ENCODE measurements at regions not wholly inside any gene's neighbourhood (a gene's known extent, or its start where the extent isn't known, plus 50 kb on each side); places are given as distances from the start of the nearest gene placed in this dataset.

DNA sequence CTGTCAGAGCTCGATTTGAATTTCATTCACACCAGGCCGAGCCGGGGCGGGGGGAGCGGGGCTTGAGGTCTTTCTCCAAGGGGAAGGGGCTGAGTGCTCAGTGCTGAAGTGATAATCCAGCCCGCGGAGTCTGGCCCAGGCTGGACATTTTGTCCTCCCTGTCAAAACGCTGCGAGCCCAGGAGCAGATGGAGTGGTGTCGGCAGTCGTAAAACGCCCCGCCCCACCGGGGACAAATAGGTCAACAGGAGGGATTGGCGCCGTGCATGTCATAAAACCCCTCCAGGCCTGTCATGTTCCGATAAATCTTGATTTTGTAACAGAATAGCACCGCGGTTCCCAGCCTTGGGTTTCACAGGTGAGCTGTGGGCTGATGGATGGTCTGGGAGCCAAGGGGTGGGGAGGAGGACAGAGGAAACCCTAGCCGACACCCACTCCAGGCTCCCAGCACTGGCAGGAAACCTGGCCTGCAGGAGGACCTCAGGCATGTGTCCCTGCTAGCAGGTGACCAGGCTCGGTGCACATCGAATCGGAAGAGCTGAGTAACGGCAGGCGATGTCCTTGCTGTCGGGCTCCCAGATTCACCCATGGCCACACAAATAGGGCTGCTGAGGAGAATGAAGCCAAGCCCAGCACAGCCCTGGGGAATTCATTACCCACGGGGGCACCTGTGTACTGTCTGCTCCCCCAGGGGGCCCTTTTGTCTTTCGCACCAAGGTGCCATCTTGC lies 341.4 kb downstream of the FOXL1 start:
- Histone ChIP-seq H3K36me3 (ENCODE audit: insufficient read depth, low read length) (no peaks in the 10 kb centered on the region), H3K79me2 (ENCODE audit: insufficient read depth, low read length) (no peaks in the 10 kb centered on the region), H3K9me3 (ENCODE audit: insufficient read depth, low read depth, low read length) (peaks cover 11% of the 10 kb centered on the region), H3K4me1 (ENCODE audit: insufficient read depth, low read length) (peaks cover 19% of the 10 kb centered on the region), H2AFZ (ENCODE audit: low read depth, low read length) (no peak overlapping the region), H4K20me1 (ENCODE audit: insufficient read depth, low read length) (no peaks in the 10 kb centered on the region), H3K4me3 (ENCODE audit: insufficient read depth, low read depth, low read length) (no peak overlapping the region), H3K27ac (ENCODE audit: low read depth, low read length) (no peak overlapping the region), H3K27me3 (ENCODE audit: insufficient read depth, low read length) (no peaks in the 10 kb centered on the region), H3K4me2 (ENCODE audit: low read length) (no peak overlapping the region), H3K9ac (ENCODE audit: low read length) (no peak overlapping the region)
- Mint-ChIP-seq H3K4me1 (ENCODE audit: low read depth, unreplicated experiment) (peaks cover 4% of the 10 kb centered on the region), H3K36me3 (ENCODE audit: low read depth, unreplicated experiment) (peaks cover 2% of the 10 kb centered on the region), H3K27ac (ENCODE audit: unreplicated experiment) (no peak overlapping the region), H3K27me3 (ENCODE audit: low read depth, unreplicated experiment) (peaks cover 38% of the 10 kb centered on the region), H3K4me3 (ENCODE audit: unreplicated experiment) (no peak overlapping the region), H3K9me3 (ENCODE audit: unreplicated experiment) (peaks cover 21% of the 10 kb centered on the region)
- FAIRE-seq (no peak), DNase-seq (ENCODE audit: low read depth) (no peak)
- TF ChIP-seq EZH2 (IDR thresholded peaks at IDR 0.05; ENCODE audit: insufficient read depth, low read length), result no peak
- TF ChIP-seq, protein P1, sequence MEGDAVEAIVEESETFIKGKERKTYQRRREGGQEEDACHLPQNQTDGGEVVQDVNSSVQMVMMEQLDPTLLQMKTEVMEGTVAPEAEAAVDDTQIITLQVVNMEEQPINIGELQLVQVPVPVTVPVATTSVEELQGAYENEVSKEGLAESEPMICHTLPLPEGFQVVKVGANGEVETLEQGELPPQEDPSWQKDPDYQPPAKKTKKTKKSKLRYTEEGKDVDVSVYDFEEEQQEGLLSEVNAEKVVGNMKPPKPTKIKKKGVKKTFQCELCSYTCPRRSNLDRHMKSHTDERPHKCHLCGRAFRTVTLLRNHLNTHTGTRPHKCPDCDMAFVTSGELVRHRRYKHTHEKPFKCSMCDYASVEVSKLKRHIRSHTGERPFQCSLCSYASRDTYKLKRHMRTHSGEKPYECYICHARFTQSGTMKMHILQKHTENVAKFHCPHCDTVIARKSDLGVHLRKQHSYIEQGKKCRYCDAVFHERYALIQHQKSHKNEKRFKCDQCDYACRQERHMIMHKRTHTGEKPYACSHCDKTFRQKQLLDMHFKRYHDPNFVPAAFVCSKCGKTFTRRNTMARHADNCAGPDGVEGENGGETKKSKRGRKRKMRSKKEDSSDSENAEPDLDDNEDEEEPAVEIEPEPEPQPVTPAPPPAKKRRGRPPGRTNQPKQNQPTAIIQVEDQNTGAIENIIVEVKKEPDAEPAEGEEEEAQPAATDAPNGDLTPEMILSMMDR (IDR thresholded peaks at IDR 0.05; ENCODE audit: insufficient read depth, low read depth, low read length), result no peak

DNA sequence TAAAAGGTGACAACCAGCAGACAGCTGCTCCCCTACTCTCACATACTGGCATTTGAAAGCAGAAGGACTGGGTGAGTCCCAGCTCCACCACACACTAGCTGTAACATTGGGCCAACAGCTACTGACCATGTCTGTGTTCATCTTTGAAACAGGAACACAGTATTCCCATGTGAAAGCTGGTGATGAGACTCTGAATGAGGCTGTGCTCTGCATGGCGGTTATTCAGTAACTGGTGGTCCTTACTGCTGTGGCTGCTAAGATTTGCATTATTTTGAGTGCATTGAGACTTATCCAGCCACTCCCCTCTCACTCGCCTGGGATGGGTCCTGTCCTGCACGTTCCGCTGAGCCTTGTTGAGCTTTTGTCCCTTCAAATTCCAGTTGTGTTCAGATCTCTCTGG lies 342.9 kb downstream of the FOXL1 start:
- Histone ChIP-seq H3K27me3 (ENCODE audit: insufficient read depth, low read length) (no peaks in the 10 kb centered on the region), H3K27ac (ENCODE audit: low read depth, low read length) (no peak overlapping the region), H3K4me2 (ENCODE audit: low read length) (no peak overlapping the region), H3K36me3 (ENCODE audit: insufficient read depth, low read length) (no peaks in the 10 kb centered on the region), H3K79me2 (ENCODE audit: insufficient read depth, low read length) (no peaks in the 10 kb centered on the region), H3K9me3 (ENCODE audit: insufficient read depth, low read depth, low read length) (peaks cover 11% of the 10 kb centered on the region), H3K4me3 (ENCODE audit: insufficient read depth, low read depth, low read length) (no peak overlapping the region), H2AFZ (ENCODE audit: low read depth, low read length) (no peak overlapping the region), H3K4me1 (ENCODE audit: insufficient read depth, low read length) (peaks cover 26% of the 10 kb centered on the region), H4K20me1 (ENCODE audit: insufficient read depth, low read length) (no peaks in the 10 kb centered on the region), H3K9ac (ENCODE audit: low read length) (no peak overlapping the region)
- H3K36me3 Mint-ChIP-seq (ENCODE audit: low read depth, unreplicated experiment), result peaks cover 2% of the 10 kb centered on the region
- FAIRE-seq, result no peak
- peaks cover 35% of the 10 kb centered on the region for H3K27me3 Mint-ChIP-seq (ENCODE audit: low read depth, unreplicated experiment)
- no peak overlapping the region for H3K27ac Mint-ChIP-seq (ENCODE audit: unreplicated experiment)
- H3K4me1 Mint-ChIP-seq (ENCODE audit: low read depth, unreplicated experiment), result peaks cover 8% of the 10 kb centered on the region
- no peak overlapping the region for H3K4me3 Mint-ChIP-seq (ENCODE audit: unreplicated experiment)
- peaks cover 21% of the 10 kb centered on the region for H3K9me3 Mint-ChIP-seq (ENCODE audit: unreplicated experiment)
- no peak for TF ChIP-seq EZH2 (IDR thresholded peaks at IDR 0.05; ENCODE audit: insufficient read depth, low read length)
- TF ChIP-seq, protein P1 (IDR thresholded peaks at IDR 0.05; ENCODE audit: insufficient read depth, low read depth, low read length), result no peak
- no peak for DNase-seq (ENCODE audit: low read depth)

DNA sequence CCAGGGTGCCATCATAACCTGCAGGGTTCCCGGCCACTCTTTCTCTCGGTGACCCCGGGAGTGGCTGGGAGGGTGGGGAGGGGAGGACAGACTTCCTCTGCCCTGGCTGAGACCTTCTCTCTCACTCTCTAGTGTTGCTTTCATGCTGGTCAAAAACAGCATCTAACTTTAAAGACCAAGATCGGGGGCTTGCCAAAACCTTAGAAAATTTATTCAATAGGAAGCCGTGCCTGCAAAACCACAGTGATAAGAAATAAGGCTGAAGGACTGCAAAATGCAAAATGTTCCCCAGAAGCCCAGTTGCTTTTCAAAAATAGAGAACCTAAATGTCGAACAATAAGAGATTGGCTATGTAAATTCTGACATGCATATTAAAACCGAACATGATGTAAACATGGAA lies 344.0 kb downstream of the FOXL1 start:
- DNase-seq (ENCODE audit: low read depth) (no peak), FAIRE-seq (no peak)
- Histone ChIP-seq H4K20me1 (ENCODE audit: insufficient read depth, low read length) (no peaks in the 10 kb centered on the region), H3K4me1 (ENCODE audit: insufficient read depth, low read length) (peaks cover 26% of the 10 kb centered on the region), H3K79me2 (ENCODE audit: insufficient read depth, low read length) (no peaks in the 10 kb centered on the region), H2AFZ (ENCODE audit: low read depth, low read length) (no peak overlapping the region), H3K27ac (ENCODE audit: low read depth, low read length) (no peak overlapping the region), H3K4me3 (ENCODE audit: insufficient read depth, low read depth, low read length) (no peak overlapping the region), H3K9me3 (ENCODE audit: insufficient read depth, low read depth, low read length) (peaks cover 11% of the 10 kb centered on the region), H3K4me2 (ENCODE audit: low read length) (no peak overlapping the region), H3K9ac (ENCODE audit: low read length) (no peak overlapping the region), H3K36me3 (ENCODE audit: insufficient read depth, low read length) (no peaks in the 10 kb centered on the region), H3K27me3 (ENCODE audit: insufficient read depth, low read length) (no peaks in the 10 kb centered on the region)
- Mint-ChIP-seq H3K36me3 (ENCODE audit: low read depth, unreplicated experiment) (peaks cover 2% of the 10 kb centered on the region), H3K9me3 (ENCODE audit: unreplicated experiment) (peaks cover 17% of the 10 kb centered on the region), H3K4me1 (ENCODE audit: low read depth, unreplicated experiment) (peaks cover 8% of the 10 kb centered on the region), H3K27ac (ENCODE audit: unreplicated experiment) (no peak overlapping the region), H3K4me3 (ENCODE audit: unreplicated experiment) (no peak overlapping the region), H3K27me3 (ENCODE audit: low read depth, unreplicated experiment) (peaks cover 26% of the 10 kb centered on the region)
- TF ChIP-seq, protein P1 (IDR thresholded peaks at IDR 0.05; ENCODE audit: insufficient read depth, low read depth, low read length), result no peak
- TF ChIP-seq EZH2 (IDR thresholded peaks at IDR 0.05; ENCODE audit: insufficient read depth, low read length), result no peak

Measured in astrocyte (in vitro differentiated cells and primary cell).